Left forelimb (tissue), 1 donor: ENCODE measurements at regions not wholly inside any gene's neighbourhood (a gene's known extent, or its start where the extent isn't known, plus 50 kb on each side); places are given as distances from the start of the nearest gene placed in this dataset.

ENCODE experiments used
- DNase-seq: peaks from one replicate; pipeline ENCODE4 v3.0.0-alpha.2; 2018; ENCODE audit warnings: low spot score

GRCh38 chr21:16181018-16181417 is 451.2 kb downstream of the USP25 start:
- DNase-seq = no peak

- no peak for DNase-seq
These were observed 456.0 kb downstream of the USP25 start for GRCh38 chr21:16185766-16186165.

GRCh38 chr21:16186742-16187141 is 457.0 kb downstream of the USP25 start:
- DNase-seq = no peak

- no peak for DNase-seq
These were observed 458.0 kb downstream of the USP25 start for GRCh38 chr21:16187603-16188301.

- DNase-seq = no peak
These were observed 463.1 kb downstream of the USP25 start for GRCh38 chr21:16192902-16193301.

GRCh38 chr21:16193496-16194094 is 463.8 kb downstream of the USP25 start:
- DNase-seq = peak; percentile 66

GRCh38 chr21:16194095-16194787 is 464.5 kb downstream of the USP25 start:
- peak; percentile 78 for DNase-seq

GRCh38 chr21:16194788-16195537 is 465.2 kb downstream of the USP25 start:
- no peak for DNase-seq

GRCh38 chr21:16195538-16195910 is 465.7 kb downstream of the USP25 start:
- DNase-seq = no peak

- DNase-seq = no peak
These were observed 466.2 kb downstream of the USP25 start for GRCh38 chr21:16196001-16196400.

- DNase-seq = no peak
These were observed 468.8 kb downstream of the USP25 start for GRCh38 chr21:16198546-16198945.

GRCh38 chr21:16199539-16199938 is 469.8 kb downstream of the USP25 start:
- no peak for DNase-seq

- no peak for DNase-seq
These were observed 471.9 kb downstream of the USP25 start for GRCh38 chr21:16201718-16202117.

GRCh38 chr21:16205527-16205926 is 475.7 kb downstream of the USP25 start:
- DNase-seq = no peak

GRCh38 chr21:16211339-16212303 is 481.8 kb downstream of the USP25 start:
- no peak for DNase-seq

GRCh38 chr21:16213518-16213917 is 483.7 kb downstream of the USP25 start:
- DNase-seq = no peak

GRCh38 chr21:16215193-16215592 is 485.4 kb downstream of the USP25 start:
- DNase-seq = no peak

GRCh38 chr21:16215663-16216183 is 485.9 kb downstream of the USP25 start:
- DNase-seq = no peak

- DNase-seq = no peak
These were observed 486.6 kb downstream of the USP25 start for GRCh38 chr21:16216288-16216962.

GRCh38 chr21:16218682-16219343 is 489.0 kb downstream of the USP25 start:
- DNase-seq = no peak
